IgD-negative memory B cell (primary cell): ENCODE measurements at regions not wholly inside any gene's neighbourhood (a gene's known extent, or its start where the extent isn't known, plus 50 kb on each side); places are given as distances from the start of the nearest gene placed in this dataset.
"Not testable (repeated sequence)": the region's sequence is repeated elsewhere in the genome, so short reads cannot be mapped to it uniquely, and the experiment has no call there.

Experiments used
- H3K27ac Mint-ChIP-seq, 3 donors: one replicate each; pipeline ENCODE4 v1.8.0; 2020 to 2022; ENCODE audit warnings: mild to moderate bottlenecking in 3 of 3, mixed read lengths in 3 of 3, moderate library complexity in 1 of 3
- H3K27me3 Mint-ChIP-seq: one replicate; pipeline ENCODE4 v1.8.0; 2021; ENCODE audit warnings: mixed read lengths
- H3K36me3 Mint-ChIP-seq: one replicate; pipeline ENCODE4 v1.8.0; 2020; ENCODE audit warnings: mild to moderate bottlenecking, mixed read lengths
- H3K4me1 Mint-ChIP-seq, 3 donors: one replicate each; pipeline ENCODE4 v1.8.0; 2020 to 2022; ENCODE audit warnings: mixed read lengths in 3 of 3, mild to moderate bottlenecking in 1 of 3
- H3K4me3 Mint-ChIP-seq, 4 donors: one replicate each; pipeline ENCODE4 v1.8.0; 2020 to 2022; ENCODE audit warnings: mild to moderate bottlenecking in 4 of 4, mixed read lengths in 4 of 4, moderate library complexity in 3 of 4
- H3K9me3 Mint-ChIP-seq, 3 donors: one replicate each; pipeline ENCODE4 v1.8.0; 2020 to 2021; ENCODE audit warnings: mixed read lengths in 3 of 3, mild to moderate bottlenecking in 1 of 3

- Mint-ChIP-seq H3K9me3 (peaks cover 0 to 3% (median 0%) of the 10 kb centered on the region in 3 donors), H3K27ac (no peak overlapping the region), H3K4me1 (no peaks in the 10 kb centered on the region), H3K36me3 (no peaks in the 10 kb centered on the region), H3K4me3 (no peak overlapping the region), H3K27me3 (no peaks in the 10 kb centered on the region)
Measured at GRCh38 chr1:105437847-105438246, 1618.6 kb upstream of the PRMT6 start.

GRCh38 chr1:105442901-105443300 is 1613.6 kb upstream of the PRMT6 start:
- Mint-ChIP-seq H3K4me1 (no peaks in the 10 kb centered on the region), H3K27me3 (no peaks in the 10 kb centered on the region), H3K36me3 (no peaks in the 10 kb centered on the region), H3K27ac (no peak overlapping the region), H3K9me3 (peaks cover 0 to 5% (median 0%) of the 10 kb centered on the region in 3 donors), H3K4me3 (no peak overlapping the region)

GRCh38 chr1:105459759-105460158 is 1596.7 kb upstream of the PRMT6 start:
- Mint-ChIP-seq H3K4me1 (no peaks in the 10 kb centered on the region), H3K4me3 (no peak overlapping the region), H3K9me3 (no peaks in the 10 kb centered on the region), H3K36me3 (no peaks in the 10 kb centered on the region), H3K27ac (no peak overlapping the region), H3K27me3 (no peaks in the 10 kb centered on the region)

- no peak overlapping the region for H3K27ac Mint-ChIP-seq
- H3K36me3 Mint-ChIP-seq, result no peaks in the 10 kb centered on the region
- no peaks in the 10 kb centered on the region for H3K4me1 Mint-ChIP-seq
- H3K4me3 Mint-ChIP-seq, result no peak overlapping the region
- peaks cover 0 to 2% (median 0%) of the 10 kb centered on the region in 3 donors for H3K9me3 Mint-ChIP-seq
- no peaks in the 10 kb centered on the region for H3K27me3 Mint-ChIP-seq
Measured at GRCh38 chr1:105462308-105462707, 1594.2 kb upstream of the PRMT6 start.

GRCh38 chr1:105467549-105467948 is 1588.9 kb upstream of the PRMT6 start:
- Mint-ChIP-seq H3K4me1 (no peaks in the 10 kb centered on the region), H3K4me3 (no peak overlapping the region), H3K27me3 (no peaks in the 10 kb centered on the region), H3K36me3 (no peaks in the 10 kb centered on the region), H3K27ac (no peak overlapping the region), H3K9me3 (peaks cover 0 to 2% (median 0%) of the 10 kb centered on the region in 3 donors)

- not testable (repeated sequence) for H3K4me3 Mint-ChIP-seq, H3K4me1 Mint-ChIP-seq, H3K36me3 Mint-ChIP-seq, H3K27ac Mint-ChIP-seq, H3K27me3 Mint-ChIP-seq, H3K9me3 Mint-ChIP-seq
Measured at GRCh38 chr1:105470541-105470940, 1585.9 kb upstream of the PRMT6 start.

GRCh38 chr1:105483436-105483835 is 1573.0 kb upstream of the PRMT6 start:
- Mint-ChIP-seq H3K27me3 (no peaks in the 10 kb centered on the region), H3K27ac (no peak overlapping the region), H3K36me3 (no peaks in the 10 kb centered on the region), H3K9me3 (peaks cover 2 to 3% (median 2%) of the 10 kb centered on the region in 3 donors), H3K4me1 (no peaks in the 10 kb centered on the region), H3K4me3 (no peak overlapping the region)

GRCh38 chr1:105485207-105485606 is 1571.3 kb upstream of the PRMT6 start:
- Mint-ChIP-seq H3K4me1 (no peaks in the 10 kb centered on the region), H3K9me3 (peaks cover 2 to 3% (median 2%) of the 10 kb centered on the region in 3 donors), H3K36me3 (no peaks in the 10 kb centered on the region), H3K27ac (no peak overlapping the region), H3K27me3 (no peaks in the 10 kb centered on the region), H3K4me3 (no peak overlapping the region)

- Mint-ChIP-seq H3K4me1 (no peaks in the 10 kb centered on the region), H3K27ac (no peak overlapping the region), H3K4me3 (no peak overlapping the region), H3K9me3 (no peaks in the 10 kb centered on the region), H3K27me3 (no peaks in the 10 kb centered on the region), H3K36me3 (no peaks in the 10 kb centered on the region)
Measured at GRCh38 chr1:105492921-105493320, 1563.6 kb upstream of the PRMT6 start.

- Mint-ChIP-seq H3K4me3 (no peak overlapping the region), H3K9me3 (no peaks in the 10 kb centered on the region), H3K36me3 (no peaks in the 10 kb centered on the region), H3K4me1 (no peaks in the 10 kb centered on the region), H3K27ac (no peak overlapping the region), H3K27me3 (no peaks in the 10 kb centered on the region)
Measured at GRCh38 chr1:105516068-105516467, 1540.4 kb upstream of the PRMT6 start.

GRCh38 chr1:105533996-105534395 is 1522.5 kb upstream of the PRMT6 start:
- Mint-ChIP-seq H3K27me3 (no peaks in the 10 kb centered on the region), H3K4me1 (no peaks in the 10 kb centered on the region), H3K36me3 (no peaks in the 10 kb centered on the region), H3K4me3 (no peak overlapping the region), H3K9me3 (peaks cover 2 to 16% (median 5%) of the 10 kb centered on the region in 3 donors), H3K27ac (no peak overlapping the region)

- Mint-ChIP-seq H3K36me3 (no peaks in the 10 kb centered on the region), H3K27me3 (no peaks in the 10 kb centered on the region), H3K27ac (no peak overlapping the region), H3K4me1 (no peaks in the 10 kb centered on the region), H3K9me3 (peaks cover 0 to 2% (median 0%) of the 10 kb centered on the region in 3 donors), H3K4me3 (no peak overlapping the region)
Measured at GRCh38 chr1:105544475-105544874, 1512.0 kb upstream of the PRMT6 start.

GRCh38 chr1:105556266-105556665 is 1500.2 kb upstream of the PRMT6 start:
- no peak overlapping the region for H3K4me3 Mint-ChIP-seq
- no peaks in the 10 kb centered on the region for H3K27me3 Mint-ChIP-seq
- H3K4me1 Mint-ChIP-seq, result no peaks in the 10 kb centered on the region
- no peaks in the 10 kb centered on the region for H3K9me3 Mint-ChIP-seq
- H3K27ac Mint-ChIP-seq, result no peak overlapping the region
- H3K36me3 Mint-ChIP-seq, result no peaks in the 10 kb centered on the region

GRCh38 chr1:105558023-105558422 is 1498.5 kb upstream of the PRMT6 start:
- Mint-ChIP-seq H3K27me3 (no peaks in the 10 kb centered on the region), H3K27ac (no peak overlapping the region), H3K9me3 (peaks cover 0 to 2% (median 2%) of the 10 kb centered on the region in 3 donors), H3K4me1 (no peaks in the 10 kb centered on the region), H3K36me3 (no peaks in the 10 kb centered on the region), H3K4me3 (no peak overlapping the region)

- peaks cover 0 to 2% (median 2%) of the 10 kb centered on the region in 3 donors for H3K9me3 Mint-ChIP-seq
- no peaks in the 10 kb centered on the region for H3K36me3 Mint-ChIP-seq
- H3K27ac Mint-ChIP-seq, result no peak overlapping the region
- H3K4me3 Mint-ChIP-seq, result no peak overlapping the region
- no peaks in the 10 kb centered on the region for H3K4me1 Mint-ChIP-seq
- H3K27me3 Mint-ChIP-seq, result no peaks in the 10 kb centered on the region
Measured at GRCh38 chr1:105565006-105565405, 1491.5 kb upstream of the PRMT6 start.

GRCh38 chr1:105585791-105586190 is 1470.7 kb upstream of the PRMT6 start:
- Mint-ChIP-seq H3K36me3 (no peaks in the 10 kb centered on the region), H3K4me1 (no peaks in the 10 kb centered on the region), H3K4me3 (no peak overlapping the region), H3K27ac (no peak overlapping the region), H3K27me3 (no peaks in the 10 kb centered on the region), H3K9me3 (peaks cover 0 to 2% (median 0%) of the 10 kb centered on the region in 3 donors)

- Mint-ChIP-seq H3K4me3 (no peak overlapping the region), H3K9me3 (peaks cover 0 to 4% (median under 1%) of the 10 kb centered on the region in 3 donors), H3K27me3 (no peaks in the 10 kb centered on the region), H3K4me1 (no peaks in the 10 kb centered on the region), H3K36me3 (no peaks in the 10 kb centered on the region), H3K27ac (no peak overlapping the region)
Measured at GRCh38 chr1:105591681-105592080, 1464.8 kb upstream of the PRMT6 start.
